RWPE2 (cell line): ENCODE measurements at regions not wholly inside any gene's neighbourhood (a gene's known extent, or its start where the extent isn't known, plus 50 kb on each side); places are given as distances from the start of the nearest gene placed in this dataset.

Experiments
- ATAC-seq: fragments of 200-7000 bp; cut with Tn5 transposase; 3 replicates; pipeline ENCODE4 v1.9.1; 2021; ENCODE audit warnings: low read depth
- DNase-seq: peaks from one replicate; pipeline ENCODE4 v3.0.0-alpha.2; 2020; ENCODE audit warnings: low spot score
- H3K27ac ChIP-seq: fragments of 450-650 bp; 2 replicates; pipeline ENCODE4 v1.5.1; 2017; ENCODE audit warnings: mild to moderate bottlenecking; ENCODE audit not compliant: poor library complexity, severe bottlenecking
- H3K27me3 ChIP-seq: fragments of 250-450 bp; sonication (Bioruptor Pico); 2 replicates; pipeline ENCODE4 v1.5.1; 2021; ENCODE audit warnings: mild to moderate bottlenecking, moderate library complexity; ENCODE audit not compliant: insufficient read depth, poor library complexity, severe bottlenecking
- H3K36me3 ChIP-seq: fragments of 250-450 bp; sonication (Bioruptor Pico); 2 replicates; pipeline ENCODE4 v1.5.1; 2020; ENCODE audit warnings: low read depth, mild to moderate bottlenecking, moderate library complexity
- H3K4me1 ChIP-seq: fragments of 250-450 bp; sonication (Bioruptor Pico); 2 replicates; pipeline ENCODE4 v1.5.1; 2021; ENCODE audit warnings: mild to moderate bottlenecking, moderate library complexity; ENCODE audit not compliant: insufficient read depth, poor library complexity, severe bottlenecking
- H3K4me3 ChIP-seq: fragments of 250-450 bp; sonication (Bioruptor Pico); 2 replicates; pipeline ENCODE4 v1.5.1; 2021; ENCODE audit warnings: mild to moderate bottlenecking, moderate library complexity; ENCODE audit not compliant: severe bottlenecking
- H3K9me3 ChIP-seq: fragments of 250-450 bp; sonication (Bioruptor Pico); 2 replicates; pipeline ENCODE4 v1.5.1; 2021; ENCODE audit warnings: mild to moderate bottlenecking, moderate library complexity; ENCODE audit not compliant: severe bottlenecking
- CTCF ChIP-seq: fragments of 450-650 bp; IDR thresholded peaks from one replicate; pipeline ENCODE4 v1.5.1; 2017; ENCODE audit warnings: mild to moderate bottlenecking, moderate library complexity; ENCODE audit not compliant: poor library complexity, severe bottlenecking

- TF ChIP-seq CTCF = no peak
- Histone ChIP-seq H3K4me1 (peaks cover 29% of the 10 kb centered on the region), H3K27me3 (no peaks in the 10 kb centered on the region), H3K27ac (no peak overlapping the region), H3K4me3 (no peak overlapping the region), H3K9me3 (no peaks in the 10 kb centered on the region), H3K36me3 (no peaks in the 10 kb centered on the region)
- no peak for ATAC-seq
- DNase-seq = no peak
Observed at GRCh38 chrX:39905538-39905891, 192.2 kb downstream of the BCOR start.

GRCh38 chrX:39905946-39906345 lies 191.8 kb downstream of the BCOR start:
- ATAC-seq (no peak), DNase-seq (no peak)
- no peak for TF ChIP-seq CTCF

GRCh38 chrX:39907964-39908661 lies 189.6 kb downstream of the BCOR start:
- Histone ChIP-seq H3K36me3 (no peaks in the 10 kb centered on the region), H3K4me1 (peaks cover 28% of the 10 kb centered on the region), H3K27ac (peak overlapping the region; percentile 83), H3K27me3 (no peaks in the 10 kb centered on the region), H3K4me3 (no peak overlapping the region), H3K9me3 (no peaks in the 10 kb centered on the region)
- peak; percentile 81 for DNase-seq
- ATAC-seq = peak; percentile 88
- TF ChIP-seq CTCF = no peak

More at GRCh38 chrX:39905946-39906345, 191.8 kb downstream of the BCOR start:
- Histone ChIP-seq H3K9me3 (no peaks in the 10 kb centered on the region), H3K36me3 (no peaks in the 10 kb centered on the region), H3K4me3 (no peak overlapping the region), H3K27ac (no peak overlapping the region), H3K4me1 (peaks cover 29% of the 10 kb centered on the region), H3K27me3 (no peaks in the 10 kb centered on the region)

GRCh38 chrX:39909996-39910395 lies 187.8 kb downstream of the BCOR start:
- H3K9me3 ChIP-seq = no peaks in the 10 kb centered on the region
- no peak for TF ChIP-seq CTCF
- ATAC-seq = no peak

GRCh38 chrX:39910651-39911050 lies 187.1 kb downstream of the BCOR start:
- H3K4me1 ChIP-seq = peaks cover 14% of the 10 kb centered on the region
- no peak for DNase-seq
- no peaks in the 10 kb centered on the region for H3K36me3 ChIP-seq
- no peaks in the 10 kb centered on the region for H3K9me3 ChIP-seq
- H3K27ac ChIP-seq = no peak overlapping the region
- no peak overlapping the region for H3K4me3 ChIP-seq
- no peak for TF ChIP-seq CTCF
- ATAC-seq = no peak
- no peaks in the 10 kb centered on the region for H3K27me3 ChIP-seq

More at GRCh38 chrX:39909996-39910395, 187.8 kb downstream of the BCOR start:
- Histone ChIP-seq H3K27me3 (no peaks in the 10 kb centered on the region), H3K36me3 (no peaks in the 10 kb centered on the region), H3K4me3 (no peak overlapping the region), H3K27ac (no peak overlapping the region), H3K4me1 (peaks cover 14% of the 10 kb centered on the region)
- DNase-seq = no peak
